ENCODE measurements at regions not wholly inside any gene's neighbourhood (a gene's known extent, or its start where the extent isn't known, plus 50 kb on each side); places are given as distances from the start of the nearest gene placed in this dataset.

DNA sequence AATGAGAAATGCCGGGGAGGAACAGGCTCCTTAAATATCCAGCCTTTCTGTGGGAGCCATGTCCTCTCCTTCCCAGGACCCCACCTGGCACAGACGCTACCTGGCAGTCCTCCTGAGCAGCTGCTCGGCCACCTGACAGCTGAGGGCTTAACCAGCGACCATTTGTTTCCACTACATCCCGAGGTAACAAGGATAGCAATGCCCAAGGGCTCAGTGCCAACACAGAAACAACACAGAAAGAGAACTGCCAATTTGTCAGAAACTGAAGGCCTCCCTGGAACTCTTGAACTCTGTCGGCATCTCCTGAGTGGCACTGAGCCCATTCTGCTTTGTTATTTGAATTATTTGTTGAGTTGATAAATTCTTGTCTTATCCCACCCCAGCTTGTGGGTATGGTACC, 122.2 kb upstream of the ARHGAP28 start:
- TF ChIP-seq POLR2A (IDR thresholded peaks at IDR 0.05; ENCODE audit: borderline replicate concordance, extremely low read depth, insufficient read depth, insufficient read length) (no peak), EZH2 (IDR thresholded peaks at IDR 0.05) (no peak), EGR1 (IDR thresholded peaks at IDR 0.05; ENCODE audit: low read depth) (no peak), SP1 (IDR thresholded peaks at IDR 0.05; ENCODE audit: low read depth) (no peak), ZNF274 (IDR thresholded peaks at IDR 0.05; ENCODE audit: low read depth, low read length) (no peak), SIN3A (IDR thresholded peaks at IDR 0.05; ENCODE audit: low read depth) (no peak)
- TF ChIP-seq, protein P1, sequence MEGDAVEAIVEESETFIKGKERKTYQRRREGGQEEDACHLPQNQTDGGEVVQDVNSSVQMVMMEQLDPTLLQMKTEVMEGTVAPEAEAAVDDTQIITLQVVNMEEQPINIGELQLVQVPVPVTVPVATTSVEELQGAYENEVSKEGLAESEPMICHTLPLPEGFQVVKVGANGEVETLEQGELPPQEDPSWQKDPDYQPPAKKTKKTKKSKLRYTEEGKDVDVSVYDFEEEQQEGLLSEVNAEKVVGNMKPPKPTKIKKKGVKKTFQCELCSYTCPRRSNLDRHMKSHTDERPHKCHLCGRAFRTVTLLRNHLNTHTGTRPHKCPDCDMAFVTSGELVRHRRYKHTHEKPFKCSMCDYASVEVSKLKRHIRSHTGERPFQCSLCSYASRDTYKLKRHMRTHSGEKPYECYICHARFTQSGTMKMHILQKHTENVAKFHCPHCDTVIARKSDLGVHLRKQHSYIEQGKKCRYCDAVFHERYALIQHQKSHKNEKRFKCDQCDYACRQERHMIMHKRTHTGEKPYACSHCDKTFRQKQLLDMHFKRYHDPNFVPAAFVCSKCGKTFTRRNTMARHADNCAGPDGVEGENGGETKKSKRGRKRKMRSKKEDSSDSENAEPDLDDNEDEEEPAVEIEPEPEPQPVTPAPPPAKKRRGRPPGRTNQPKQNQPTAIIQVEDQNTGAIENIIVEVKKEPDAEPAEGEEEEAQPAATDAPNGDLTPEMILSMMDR (IDR thresholded peaks at IDR 0.05 in 2 of 3, conservative IDR thresholded peaks at IDR 0.05 in 1 of 3; ENCODE audit: borderline replicate concordance in 1 of 3, insufficient read depth in 1 of 3, low read depth in 2 of 3, low read length in 2 of 3), result no peak
